GM12878 (cell line): ENCODE measurements at regions not wholly inside any gene's neighbourhood (a gene's known extent, or its start where the extent isn't known, plus 50 kb on each side); places are given as distances from the start of the nearest gene placed in this dataset.
A peak's percentile ranks its signal among the peaks of the same experiment; 100 is the strongest.

Experiments
- ATAC-seq: fragments of 200-7000 bp; cut with Tn5 transposase; 3 replicates; pipeline ENCODE4 v1.9.1; 2020; ENCODE audit warnings: mild to moderate bottlenecking, moderate library complexity
- BruUV-seq: library from RNA; stranded (reverse); fragments of 400-500 nt; replicated peaks from 2 replicates; lab custom pipeline; 2021; lab: Mats Ljungman, UMichigan
- CTCF ChIA-PET: fragments of 300-600 bp; sonication (Branson Sonifier 250); formaldehyde crosslinking; extraction: SDS; loops from one replicate; lab custom pipeline; 2021; ENCODE audit warnings: inconsistent platforms; lab: Yijun Ruan, JAX
- POLR2A ChIA-PET: fragments of 350-600 bp; formaldehyde crosslinking; extraction: SDS; loops from one replicate; lab custom pipeline; 2021; ENCODE audit warnings: inconsistent platforms; lab: Charles Lee
- RAD21 ChIA-PET: fragments of 300-600 bp; sonication (Branson Sonifier 250); formaldehyde crosslinking; loops from one replicate; lab custom pipeline; 2023; ENCODE audit warnings: antibody characterized with exemption; ENCODE audit not compliant: unreplicated experiment; lab: Charles Lee
- SMC1A ChIA-PET: fragments of 300-600 bp; sonication (Branson Sonifier 250); formaldehyde crosslinking; loops from one replicate; lab custom pipeline; 2023; ENCODE audit not compliant: unreplicated experiment, uncharacterized antibody; lab: Charles Lee
- DNase-seq: peaks from one replicate; pipeline ENCODE4 v3.0.0-alpha.2; 2011; ENCODE audit warnings: low read depth, low spot score
- FAIRE-seq: peaks from 3 replicates; lab custom pipeline; 2011; peaks lifted over from hg19 to GRCh38; lab: Jason Lieb, UNC
- H2AFZ ChIP-seq: 2 replicates; pipeline ENCODE4 v1.6.0; 2011; ENCODE audit warnings: low read depth, low read length, control low read depth; ENCODE audit not compliant: control insufficient read depth
- H3K27ac ChIP-seq: 2 replicates; pipeline ENCODE4 v1.5.1; 2011; ENCODE audit warnings: control low read depth; ENCODE audit not compliant: control insufficient read depth, insufficient read depth
- H3K27me3 ChIP-seq, 2 experiments: replicated peaks in 1 of 2; 2 replicates each; pipeline versions ENCODE4 v1.6.0 to v1.6.1; 2011; ENCODE audit warnings: low read length in 1 of 2; ENCODE audit not compliant: control insufficient read depth in 2 of 2, insufficient read depth in 2 of 2
- H3K36me3 ChIP-seq, 2 experiments: 2 replicates each; pipeline ENCODE4 v1.5.1; 2011; ENCODE audit warnings: low read length in 1 of 2; ENCODE audit not compliant: control insufficient read depth in 2 of 2, insufficient read depth in 2 of 2
- H3K4me1 ChIP-seq: 2 replicates; pipeline ENCODE4 v1.6.1; 2011; ENCODE audit warnings: mild to moderate bottlenecking, low read length, moderate library complexity, mixed read lengths; ENCODE audit not compliant: control insufficient read depth, insufficient read depth
- H3K4me2 ChIP-seq: 2 replicates; pipeline ENCODE4 v1.6.0; 2011; ENCODE audit warnings: control low read depth; ENCODE audit not compliant: control insufficient read depth, insufficient read depth
- H3K4me3 ChIP-seq: fragments of 200-600 bp; sonication (generic); 2 replicates; pipeline ENCODE4 v1.5.1; 2016
- H3K79me2 ChIP-seq: 2 replicates; pipeline ENCODE4 v1.6.0; 2011; ENCODE audit warnings: low read length; ENCODE audit not compliant: control insufficient read depth, insufficient read depth
- H3K9ac ChIP-seq: 2 replicates; pipeline ENCODE4 v1.8.0; 2011; ENCODE audit warnings: low read length, control low read depth, mixed read lengths; ENCODE audit not compliant: control insufficient read depth, insufficient read depth
- H3K9me3 ChIP-seq: replicated peaks from 3 replicates; pipeline ENCODE4 v1.5.1; 2011; ENCODE audit warnings: mild to moderate bottlenecking, low read length; ENCODE audit not compliant: control insufficient read depth, insufficient read depth
- H4K20me1 ChIP-seq: 2 replicates; pipeline ENCODE4 v1.6.0; 2011; ENCODE audit not compliant: control insufficient read depth, insufficient read depth
- CEBPB ChIP-seq, 2 experiments: fragments of 150-350 bp in 1 of 2; IDR thresholded peaks; 2 replicates each; pipeline ENCODE4 v1.6.1; 2012 to 2014; ENCODE audit warnings: low read depth in 2 of 2, low read length in 2 of 2, borderline replicate concordance in 1 of 2, inconsistent platforms in 1 of 2
- E2F8 ChIP-seq: fragments of 450-650 bp; IDR thresholded peaks from 2 replicates; pipeline ENCODE4 v1.6.1; 2018; ENCODE audit warnings: mild to moderate bottlenecking, low read depth, moderate library complexity; ENCODE audit not compliant: partially characterized antibody
- EP300 ChIP-seq, 2 experiments: fragments of 150-350 bp in 1 of 2; IDR thresholded peaks; 2 replicates each; pipeline ENCODE4 v1.6.1; 2011 to 2012; ENCODE audit warnings: low read depth in 2 of 2, low read length in 2 of 2, borderline replicate concordance in 1 of 2, improper control_type of control experiment in 1 of 2, inconsistent platforms in 1 of 2; ENCODE audit not compliant: control insufficient read depth in 1 of 2
- HDAC6 ChIP-seq: fragments of 200-600 bp; sonication (generic); IDR thresholded peaks from one replicate; pipeline ENCODE4 v1.8.0; 2017; ENCODE audit warnings: antibody characterized with exemption; ENCODE audit not compliant: unreplicated experiment
- NFIC ChIP-seq: IDR thresholded peaks from 2 replicates; pipeline ENCODE4 v1.6.1; 2012; ENCODE audit warnings: low read depth, mild to moderate bottlenecking, inconsistent platforms, low read length, moderate library complexity
- RELA ChIP-seq: fragments of 450-650 bp; IDR thresholded peaks from 2 replicates; pipeline ENCODE4 v1.8.0; 2014; ENCODE audit warnings: borderline replicate concordance; ENCODE audit not compliant: partially characterized antibody
- SREBF1 ChIP-seq: IDR thresholded peaks from 2 replicates; pipeline ENCODE4 v1.6.1; 2012; ENCODE audit warnings: mild to moderate bottlenecking, low read length
- ZBTB40 ChIP-seq: fragments of 450-650 bp; IDR thresholded peaks from 2 replicates; pipeline ENCODE4 v1.6.1; 2016; ENCODE audit warnings: mild to moderate bottlenecking, moderate library complexity, borderline replicate concordance
- WGBS: methylation state at CpG from one replicate; pipeline ENCODE4 v1.1.6; 2016; ENCODE audit warnings: low lambda C conversion rate; ENCODE audit not compliant: insufficient replicate concordance, insufficient coverage; ENCODE audit errors: missing lambda C conversion rate; 5-methylcytosine and 5-hydroxymethylcytosine counted together
- in situ Hi-C: fragments of 300-500 bp; cut with MboI; formaldehyde crosslinking; loops from 9 replicates; pipeline ENCODE4 v1.14.3; 2018; ENCODE audit warnings: mixed read lengths
- intact Hi-C: fragments of 100-400 bp; cut with micrococcal nuclease; formaldehyde crosslinking; loops from one replicate; pipeline ENCODE4 v1.14.2; 2022; ENCODE audit not compliant: unreplicated experiment

GRCh38 chr14:106395456-106396050, 869.2 kb downstream of the TMEM121 start:
- SMC1A ChIA-PET = interaction anchor here (0.9 kb wide), 1 partner anchor 42 kb away, joined by 3 read pairs; no protein-coding TSS in a partner anchor
- in situ Hi-C loops = no loop called here

More at GRCh38 chr14:106395456-106396050, 869.2 kb downstream of the TMEM121 start:
- POLR2A ChIA-PET = no interaction called here
- no TSS peak for BruUV-seq
- Histone ChIP-seq H3K4me1 (no peaks in the 10 kb centered on the region), H4K20me1 (0 out of 2 replicates have a peak, but pooled peaks cover 2% of the 10 kb centered on the region), H2AFZ (no peak overlapping the region), H3K27me3 (peaks cover 0 to 3% of the 10 kb centered on the region in 2 experiments; a peak in 2 of 4 replicates), H3K9ac (no peak overlapping the region), H3K9me3 (no peaks in the 10 kb centered on the region), H3K27ac (no peak overlapping the region), H3K4me3 (no peak overlapping the region), H3K79me2 (no peaks in the 10 kb centered on the region), H3K4me2 (no peak overlapping the region), H3K36me3 (no peaks in the 10 kb centered on the region)
- TF ChIP-seq E2F8 (no peak), CEBPB (IDR thresholded peaks at IDR 0.05; ENCODE audit: borderline replicate concordance in 1 of 2, low read depth in 2 of 2, low read length in 2 of 2) (no peak), RELA (no peak), HDAC6 (no peak), SREBF1 (no peak), ZBTB40 (no peak), EP300 (IDR thresholded peaks at IDR 0.05; ENCODE audit: borderline replicate concordance in 1 of 2, control insufficient read depth in 1 of 2, low read depth in 2 of 2, low read length in 2 of 2) (no peak), NFIC (no peak)
- 10% methylated on average over 5 of the region's 5 CpGs for WGBS
- CTCF ChIA-PET = interaction anchor here (0.8 to 6.3 kb wide), 5 partner anchors 15 to 199 kb away, joined by 3 to 61 read pairs (median 3); no protein-coding TSS in a partner anchor
- FAIRE-seq = no peak
- intact Hi-C loops = no loop called here
- RAD21 ChIA-PET = no interaction called here
- no peak for DNase-seq
- ATAC-seq = peak; percentile 45
